ENCODE measurements at regions not wholly inside any gene's neighbourhood (a gene's known extent, or its start where the extent isn't known, plus 50 kb on each side); places are given as distances from the start of the nearest gene placed in this dataset.
"Not testable (repeated sequence)": the region's sequence is repeated elsewhere in the genome, so short reads cannot be mapped to it uniquely, and the experiment has no call there.

- H3K56ac ChIP-seq (ENCODE audit: low read length) = no peak overlapping the region
- H3K36me3 ChIP-seq (ENCODE audit: control insufficient read depth, insufficient read depth, low read length) = no peaks in the 10 kb centered on the region
- H3K79me1 ChIP-seq (ENCODE audit: low read length) = no peaks in the 10 kb centered on the region
- H3K27ac ChIP-seq (ENCODE audit: low read depth, low read length) = no peak overlapping the region
- H3K4me3 ChIP-seq (ENCODE audit: low read length) = no peak overlapping the region
- no peak overlapping the region for H3K18ac ChIP-seq (ENCODE audit: low read length)
- no peak for DNase-seq
- H2BK120ac ChIP-seq (ENCODE audit: low read depth, low read length) = no peak overlapping the region
- H3K23ac ChIP-seq (ENCODE audit: low read length) = no peak overlapping the region
- no peak overlapping the region for H3K4ac ChIP-seq (ENCODE audit: low read depth, low read length)
- H4K8ac ChIP-seq (ENCODE audit: low read depth, low read length) = no peak overlapping the region
- H3K27me3 ChIP-seq (ENCODE audit: insufficient read depth, low read length, poor library complexity) = no peaks in the 10 kb centered on the region
- no peak overlapping the region for H4K5ac ChIP-seq (ENCODE audit: low read length)
- H3K4me1 ChIP-seq (ENCODE audit: control insufficient read depth, low read depth, low read length) = no peaks in the 10 kb centered on the region
- H2BK5ac ChIP-seq (ENCODE audit: low read length) = no peak overlapping the region
- H2AK5ac ChIP-seq (ENCODE audit: low read length) = no peak overlapping the region
- H3K4me2 ChIP-seq (ENCODE audit: low read length) = no peak overlapping the region
- H3K79me2 ChIP-seq (ENCODE audit: control insufficient read depth, insufficient read depth, low read length) = no peaks in the 10 kb centered on the region
- H3K9ac ChIP-seq (ENCODE audit: low read length) = no peak overlapping the region
- H2BK15ac ChIP-seq (replicated peaks; ENCODE audit: low read depth) = no peak overlapping the region
Measured at GRCh38 chr12:23141335-23141734, 516.4 kb downstream of the ETNK1 start.

DNA sequence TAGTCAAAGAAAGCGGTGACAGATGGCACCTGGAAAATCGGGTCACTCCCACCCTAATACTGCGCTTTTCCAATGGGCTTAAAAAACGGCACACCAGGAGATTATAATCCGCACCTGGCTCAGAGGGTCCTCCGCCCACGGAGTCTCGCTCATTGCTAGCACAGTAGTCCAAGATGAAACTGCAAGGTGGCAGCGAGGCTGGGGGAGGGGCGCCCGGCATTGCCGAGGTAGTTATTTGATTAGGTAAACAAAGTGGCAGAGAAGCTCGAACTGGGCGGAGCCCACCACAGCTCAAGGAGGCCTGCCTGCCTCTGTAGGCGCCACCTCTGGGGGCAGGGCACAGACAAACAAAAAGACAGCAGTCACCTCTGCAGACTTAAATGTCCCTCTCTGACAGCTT, 521.1 kb downstream of the ETNK1 start:
- H3K4ac ChIP-seq (ENCODE audit: low read depth, low read length); H3K27me3 ChIP-seq (ENCODE audit: insufficient read depth, low read length, poor library complexity); H2BK15ac ChIP-seq (replicated peaks; ENCODE audit: low read depth); H3K23ac ChIP-seq (ENCODE audit: low read length); H3K27ac ChIP-seq (ENCODE audit: low read depth, low read length); H2AK5ac ChIP-seq (ENCODE audit: low read length); DNase-seq; H3K36me3 ChIP-seq (ENCODE audit: control insufficient read depth, insufficient read depth, low read length); H3K9ac ChIP-seq (ENCODE audit: low read length); H4K8ac ChIP-seq (ENCODE audit: low read depth, low read length); H2BK5ac ChIP-seq (ENCODE audit: low read length); H2BK120ac ChIP-seq (ENCODE audit: low read depth, low read length); H3K56ac ChIP-seq (ENCODE audit: low read length); H3K4me3 ChIP-seq (ENCODE audit: low read length); H3K79me1 ChIP-seq (ENCODE audit: low read length); H4K5ac ChIP-seq (ENCODE audit: low read length); H3K4me2 ChIP-seq (ENCODE audit: low read length); H3K79me2 ChIP-seq (ENCODE audit: control insufficient read depth, insufficient read depth, low read length); H3K18ac ChIP-seq (ENCODE audit: low read length); H3K4me1 ChIP-seq (ENCODE audit: control insufficient read depth, low read depth, low read length): not testable (repeated sequence)
- no CpG with 5 or more reads among the region's 15 CpGs for WGBS (ENCODE audit: extremely low coverage, insufficient coverage, low lambda C conversion rate)

DNA sequence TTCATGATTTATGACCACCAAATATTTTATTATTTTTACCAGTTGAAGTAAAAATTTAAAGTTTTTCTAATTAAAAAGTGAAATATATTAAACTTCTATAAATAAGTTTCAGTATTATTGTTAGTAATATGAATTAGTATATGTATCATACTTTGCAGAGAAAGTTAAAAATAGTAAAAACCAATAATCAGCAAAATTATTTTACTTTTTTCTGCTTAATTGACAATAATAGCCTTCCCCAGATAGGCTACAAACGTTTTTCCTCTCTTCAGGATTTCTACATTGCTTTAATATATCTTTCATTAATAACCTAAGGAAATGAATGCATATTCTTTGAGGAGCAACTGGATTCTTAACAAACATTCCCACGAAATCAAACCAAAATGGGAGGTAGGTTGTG, 543.5 kb downstream of the ETNK1 start:
- no peak overlapping the region for H2BK120ac ChIP-seq (ENCODE audit: low read depth, low read length)
- H3K4me3 ChIP-seq (ENCODE audit: low read length) = no peak overlapping the region
- no peak overlapping the region for H3K27ac ChIP-seq (ENCODE audit: low read depth, low read length)
- no peak overlapping the region for H4K8ac ChIP-seq (ENCODE audit: low read depth, low read length)
- H3K18ac ChIP-seq (ENCODE audit: low read length) = no peak overlapping the region
- H2BK5ac ChIP-seq (ENCODE audit: low read length) = no peak overlapping the region
- H3K4me2 ChIP-seq (ENCODE audit: low read length) = no peak overlapping the region
- no peak overlapping the region for H2BK15ac ChIP-seq (replicated peaks; ENCODE audit: low read depth)
- H4K5ac ChIP-seq (ENCODE audit: low read length) = no peak overlapping the region
- H3K9ac ChIP-seq (ENCODE audit: low read length) = no peak overlapping the region
- H3K79me2 ChIP-seq (ENCODE audit: control insufficient read depth, insufficient read depth, low read length) = no peaks in the 10 kb centered on the region
- H3K79me1 ChIP-seq (ENCODE audit: low read length) = no peaks in the 10 kb centered on the region
- no peak for DNase-seq
- H3K23ac ChIP-seq (ENCODE audit: low read length) = no peak overlapping the region
- no peaks in the 10 kb centered on the region for H3K4me1 ChIP-seq (ENCODE audit: control insufficient read depth, low read depth, low read length)
- no CpG with 5 or more reads among the region's 2 CpGs for WGBS (ENCODE audit: extremely low coverage, insufficient coverage, low lambda C conversion rate)
- no peak overlapping the region for H3K56ac ChIP-seq (ENCODE audit: low read length)
- no peaks in the 10 kb centered on the region for H3K27me3 ChIP-seq (ENCODE audit: insufficient read depth, low read length, poor library complexity)
- H3K36me3 ChIP-seq (ENCODE audit: control insufficient read depth, insufficient read depth, low read length) = no peaks in the 10 kb centered on the region
- no peak overlapping the region for H2AK5ac ChIP-seq (ENCODE audit: low read length)
- H3K4ac ChIP-seq (ENCODE audit: low read depth, low read length) = no peak overlapping the region

- Histone ChIP-seq H2BK5ac (ENCODE audit: low read length) (no peak overlapping the region), H3K27me3 (ENCODE audit: insufficient read depth, low read length, poor library complexity) (no peaks in the 10 kb centered on the region), H2BK15ac (replicated peaks; ENCODE audit: low read depth) (no peak overlapping the region), H3K56ac (ENCODE audit: low read length) (no peak overlapping the region), H3K18ac (ENCODE audit: low read length) (no peak overlapping the region), H3K36me3 (ENCODE audit: control insufficient read depth, insufficient read depth, low read length) (no peaks in the 10 kb centered on the region), H4K5ac (ENCODE audit: low read length) (no peak overlapping the region), H3K4me2 (ENCODE audit: low read length) (no peak overlapping the region), H3K27ac (ENCODE audit: low read depth, low read length) (no peak overlapping the region), H3K4ac (ENCODE audit: low read depth, low read length) (no peak overlapping the region), H3K9ac (ENCODE audit: low read length) (no peak overlapping the region), H3K79me2 (ENCODE audit: control insufficient read depth, insufficient read depth, low read length) (no peaks in the 10 kb centered on the region), H3K4me1 (ENCODE audit: control insufficient read depth, low read depth, low read length) (no peaks in the 10 kb centered on the region), H2BK120ac (ENCODE audit: low read depth, low read length) (no peak overlapping the region), H3K23ac (ENCODE audit: low read length) (no peak overlapping the region), H3K4me3 (ENCODE audit: low read length) (no peak overlapping the region), H3K79me1 (ENCODE audit: low read length) (no peaks in the 10 kb centered on the region), H4K8ac (ENCODE audit: low read depth, low read length) (peak overlapping the region; percentile 14), H2AK5ac (ENCODE audit: low read length) (no peak overlapping the region)
- WGBS (ENCODE audit: extremely low coverage, insufficient coverage, low lambda C conversion rate) = no CpG with 5 or more reads among the region's 4 CpGs
- DNase-seq = no peak
Measured at GRCh38 chr12:23169012-23169695, 544.2 kb downstream of the ETNK1 start.

- no peak overlapping the region for H3K18ac ChIP-seq (ENCODE audit: low read length)
- H3K36me3 ChIP-seq (ENCODE audit: control insufficient read depth, insufficient read depth, low read length) = no peaks in the 10 kb centered on the region
Measured at GRCh38 chr12:23169696-23170013, 544.7 kb downstream of the ETNK1 start.

GRCh38 chr12:23174917-23175316, 549.9 kb downstream of the ETNK1 start:
- Histone ChIP-seq H3K4ac (ENCODE audit: low read depth, low read length) (no peak overlapping the region), H3K27ac (ENCODE audit: low read depth, low read length) (no peak overlapping the region), H2BK15ac (replicated peaks; ENCODE audit: low read depth) (no peak overlapping the region), H3K23ac (ENCODE audit: low read length) (no peak overlapping the region), H3K36me3 (ENCODE audit: control insufficient read depth, insufficient read depth, low read length) (no peaks in the 10 kb centered on the region), H4K5ac (ENCODE audit: low read length) (no peak overlapping the region), H2AK5ac (ENCODE audit: low read length) (no peak overlapping the region), H2BK120ac (ENCODE audit: low read depth, low read length) (no peak overlapping the region), H3K9ac (ENCODE audit: low read length) (no peak overlapping the region), H3K79me2 (ENCODE audit: control insufficient read depth, insufficient read depth, low read length) (no peaks in the 10 kb centered on the region), H2BK5ac (ENCODE audit: low read length) (no peak overlapping the region), H3K79me1 (ENCODE audit: low read length) (no peaks in the 10 kb centered on the region), H3K27me3 (ENCODE audit: insufficient read depth, low read length, poor library complexity) (no peaks in the 10 kb centered on the region), H4K8ac (ENCODE audit: low read depth, low read length) (no peak overlapping the region), H3K4me2 (ENCODE audit: low read length) (no peak overlapping the region), H3K4me3 (ENCODE audit: low read length) (no peak overlapping the region), H3K4me1 (ENCODE audit: control insufficient read depth, low read depth, low read length) (no peaks in the 10 kb centered on the region), H3K18ac (ENCODE audit: low read length) (no peak overlapping the region), H3K56ac (ENCODE audit: low read length) (no peak overlapping the region)
- no peak for DNase-seq
- WGBS (ENCODE audit: extremely low coverage, insufficient coverage, low lambda C conversion rate) = no CpG with 5 or more reads among the region's 1 CpG

More at GRCh38 chr12:23169696-23170013, 544.7 kb downstream of the ETNK1 start:
- Histone ChIP-seq H2BK5ac (ENCODE audit: low read length) (no peak overlapping the region), H3K79me1 (ENCODE audit: low read length) (no peaks in the 10 kb centered on the region), H3K4ac (ENCODE audit: low read depth, low read length) (no peak overlapping the region), H3K56ac (ENCODE audit: low read length) (no peak overlapping the region), H2AK5ac (ENCODE audit: low read length) (no peak overlapping the region), H3K9ac (ENCODE audit: low read length) (no peak overlapping the region), H4K8ac (ENCODE audit: low read depth, low read length) (no peak overlapping the region), H3K27me3 (ENCODE audit: insufficient read depth, low read length, poor library complexity) (no peaks in the 10 kb centered on the region), H4K5ac (ENCODE audit: low read length) (no peak overlapping the region), H3K27ac (ENCODE audit: low read depth, low read length) (no peak overlapping the region), H3K23ac (ENCODE audit: low read length) (no peak overlapping the region), H3K4me3 (ENCODE audit: low read length) (no peak overlapping the region), H2BK15ac (replicated peaks; ENCODE audit: low read depth) (no peak overlapping the region), H2BK120ac (ENCODE audit: low read depth, low read length) (no peak overlapping the region), H3K79me2 (ENCODE audit: control insufficient read depth, insufficient read depth, low read length) (no peaks in the 10 kb centered on the region), H3K4me2 (ENCODE audit: low read length) (no peak overlapping the region), H3K4me1 (ENCODE audit: control insufficient read depth, low read depth, low read length) (no peaks in the 10 kb centered on the region)
- WGBS (ENCODE audit: extremely low coverage, insufficient coverage, low lambda C conversion rate) = no CpG with 5 or more reads among the region's 3 CpGs
- no peak for DNase-seq

All from mesendoderm (in vitro differentiated cells).